ENCODE measurements at regions not wholly inside any gene's neighbourhood (a gene's known extent, or its start where the extent isn't known, plus 50 kb on each side); places are given as distances from the start of the nearest gene placed in this dataset.

DNA sequence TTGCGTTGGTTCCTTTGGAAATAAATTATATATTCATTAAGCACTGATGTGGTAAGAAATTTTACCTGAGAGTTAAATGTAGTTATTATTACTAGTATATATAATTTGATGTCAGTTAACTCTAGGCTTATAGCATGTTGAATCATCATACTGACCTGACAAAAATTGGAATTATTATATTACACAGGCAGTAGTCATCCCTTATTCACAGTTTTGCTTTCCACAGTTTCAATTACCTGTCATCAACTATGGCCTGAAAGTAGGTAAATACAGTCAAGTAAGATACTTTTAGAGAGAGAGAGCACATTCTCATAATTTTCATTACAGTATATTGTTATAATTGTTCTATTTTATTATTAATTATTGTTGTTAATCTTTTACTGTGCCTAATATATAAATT is 1074.7 kb downstream of the CDH11 start:
- DNase-seq (ENCODE audit: low spot score): no peak

- no peak for DNase-seq (ENCODE audit: low spot score)
Measured at GRCh38 chr16:64035337-64035736, 1086.5 kb downstream of the CDH11 start.

DNA sequence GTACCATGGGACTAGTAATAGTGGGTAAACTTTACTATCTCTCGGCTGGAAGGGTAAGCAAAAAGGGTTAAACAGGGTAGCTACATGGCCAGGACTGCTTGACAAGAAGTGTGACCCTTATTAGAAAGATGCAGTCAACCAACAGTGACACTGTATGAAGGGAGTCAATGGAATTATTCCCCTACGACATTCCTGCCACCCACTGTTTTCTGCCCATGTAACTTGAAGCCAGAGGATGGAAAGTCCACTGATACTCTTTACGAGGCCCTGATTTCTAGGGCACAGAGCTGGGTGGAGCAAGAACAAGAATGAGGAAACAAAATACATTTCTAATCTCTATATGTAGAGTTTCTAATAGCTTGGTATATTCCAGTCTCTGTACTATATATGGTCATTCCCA is 1102.5 kb downstream of the CDH11 start:
- no peak for DNase-seq (ENCODE audit: low spot score)

DNA sequence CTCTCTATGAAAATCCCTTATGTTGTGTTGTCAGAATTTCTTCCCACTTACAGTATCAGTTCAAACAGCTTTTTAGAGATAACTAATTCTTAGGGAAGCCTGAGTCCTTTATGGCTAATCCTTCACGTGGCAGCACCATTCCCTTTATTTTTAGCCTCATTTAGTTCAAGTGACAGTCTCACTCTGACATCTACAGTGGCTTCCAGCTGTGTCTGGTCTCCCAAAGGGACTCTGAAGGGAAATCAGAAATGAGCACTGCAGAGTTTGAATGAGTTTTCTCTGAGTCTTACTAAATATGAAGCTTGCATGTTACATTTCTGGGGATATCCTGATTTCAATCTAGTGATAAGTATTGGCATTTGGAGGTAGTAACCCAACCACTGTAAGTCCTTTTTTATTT is 1104.1 kb downstream of the CDH11 start:
- DNase-seq (ENCODE audit: low spot score): no peak

DNA sequence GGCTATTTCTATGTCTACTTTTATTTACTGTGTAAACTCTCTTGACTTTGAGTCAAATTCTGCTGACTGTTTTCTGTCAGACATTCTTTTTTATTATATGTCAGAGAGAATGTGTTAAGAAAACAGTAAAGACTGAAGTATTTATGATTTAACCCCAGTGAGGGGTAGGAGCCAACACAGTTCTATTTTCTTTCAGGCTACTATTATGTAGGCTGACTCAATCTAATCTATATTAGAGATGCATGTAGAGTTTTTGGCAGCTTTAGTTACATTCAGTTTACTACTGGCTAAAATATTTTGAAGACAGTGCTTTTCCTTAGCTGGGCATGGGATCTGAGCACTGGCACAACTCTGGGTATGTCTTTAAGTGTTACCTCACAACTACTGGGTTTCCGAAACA is 1108.0 kb downstream of the CDH11 start:
- DNase-seq (ENCODE audit: low spot score): no peak

DNA sequence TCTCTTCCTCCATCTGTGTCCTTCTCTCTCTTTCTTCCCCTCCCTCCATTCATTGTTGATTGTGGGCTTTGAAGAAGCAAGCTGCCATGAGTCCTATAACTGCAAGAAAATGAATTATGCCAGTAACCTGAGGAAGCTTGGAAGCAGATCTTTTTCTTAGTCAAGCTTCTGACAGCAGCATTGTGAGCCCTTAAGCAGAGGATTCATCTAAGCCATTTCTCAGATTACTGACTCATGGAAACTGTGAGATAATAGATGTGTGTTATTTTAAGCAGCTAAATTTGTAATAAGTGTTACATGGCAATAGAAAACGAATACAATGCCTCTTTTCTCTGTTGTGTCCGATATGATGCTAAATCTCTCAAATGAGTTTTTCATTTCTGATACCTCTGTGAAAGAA is 1109.7 kb downstream of the CDH11 start:
- no peak for DNase-seq (ENCODE audit: low spot score)

DNA sequence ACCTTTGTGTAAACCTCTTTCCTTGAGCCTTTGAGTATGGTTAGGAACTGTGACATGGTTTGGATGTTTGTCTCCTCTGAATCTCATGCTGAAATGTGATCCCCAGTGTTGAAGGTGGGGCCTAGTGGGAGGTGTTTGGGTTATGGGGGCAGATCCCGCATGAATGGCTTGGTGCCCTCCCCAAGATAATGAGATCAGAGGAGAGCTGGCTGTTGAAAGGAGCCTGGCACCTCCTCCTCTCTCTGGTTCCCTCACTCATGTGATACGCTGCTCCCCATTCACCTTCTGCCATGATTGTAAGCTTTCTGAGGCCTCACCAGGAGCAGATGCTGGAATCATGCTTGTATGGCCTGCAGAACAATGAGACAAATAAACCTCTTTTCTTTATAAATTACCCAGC is 1110.2 kb downstream of the CDH11 start:
- no peak for DNase-seq (ENCODE audit: low spot score)

- no peak for DNase-seq (ENCODE audit: low spot score)
Measured at GRCh38 chr16:64008131-64008530, 1113.7 kb downstream of the CDH11 start.

DNA sequence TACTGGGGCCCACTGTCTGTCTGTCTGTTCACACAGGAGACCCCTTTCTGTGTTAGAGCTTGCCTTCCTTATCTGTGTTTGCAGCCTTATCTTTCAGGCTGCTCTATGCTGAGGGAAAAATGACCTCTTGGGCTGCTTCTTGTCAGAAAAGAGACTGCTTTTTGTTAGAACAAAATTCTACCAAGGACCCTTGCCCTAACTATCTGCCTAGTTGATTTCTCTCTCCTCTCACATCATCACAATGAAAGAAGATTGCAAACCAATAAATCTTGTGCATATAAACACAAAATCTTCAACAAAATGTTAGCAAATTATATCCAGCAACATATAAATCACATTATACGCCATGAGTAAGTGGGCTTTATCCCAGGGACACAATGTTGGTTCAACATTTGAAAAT is 1117.7 kb downstream of the CDH11 start:
- DNase-seq (ENCODE audit: low spot score): no peak

- no peak for DNase-seq (ENCODE audit: low spot score)
Measured at GRCh38 chr16:63995025-63995424, 1126.8 kb downstream of the CDH11 start.

GRCh38 chr16:63983401-63983800 is 1138.5 kb downstream of the CDH11 start:
- DNase-seq (ENCODE audit: low spot score): no peak

DNA sequence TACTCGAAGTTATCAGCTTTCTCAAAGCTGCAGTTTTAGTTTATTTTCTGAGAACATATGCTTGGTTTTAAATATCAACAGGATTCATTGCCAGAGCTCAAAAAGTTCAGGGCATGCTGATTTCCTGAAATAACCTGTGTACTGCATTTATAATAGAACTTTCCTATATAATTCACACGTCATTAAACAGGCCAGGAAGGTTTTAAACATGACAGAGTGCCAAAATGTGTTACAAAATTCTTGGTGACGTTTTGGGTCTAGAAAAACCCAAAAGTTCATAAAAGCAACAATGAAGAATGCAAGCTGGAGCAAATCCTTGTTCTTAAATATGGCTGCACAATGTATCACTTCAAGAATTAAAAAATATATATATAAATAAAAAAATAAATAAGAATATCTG is 1139.1 kb downstream of the CDH11 start:
- no peak for DNase-seq (ENCODE audit: low spot score)

DNA sequence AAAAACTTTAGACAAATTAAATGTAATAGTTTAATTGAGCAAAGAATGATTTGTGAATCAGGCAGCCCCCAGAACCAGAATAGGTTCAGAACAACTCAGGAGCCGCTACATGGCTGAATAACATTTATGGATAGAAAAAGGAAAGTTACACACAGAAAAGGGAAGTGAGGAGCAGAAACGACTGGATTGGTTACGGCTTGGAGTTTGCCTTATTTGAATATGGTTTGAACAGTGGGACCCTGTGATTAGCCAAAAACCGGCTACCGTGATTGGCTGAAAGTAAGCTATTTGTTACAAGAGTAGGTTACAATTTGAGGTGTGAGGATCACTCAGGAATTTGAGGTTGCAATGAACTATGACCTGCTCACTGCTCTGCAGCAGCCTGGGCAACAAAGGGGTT is 1139.8 kb downstream of the CDH11 start:
- DNase-seq (ENCODE audit: low spot score): no peak

DNA sequence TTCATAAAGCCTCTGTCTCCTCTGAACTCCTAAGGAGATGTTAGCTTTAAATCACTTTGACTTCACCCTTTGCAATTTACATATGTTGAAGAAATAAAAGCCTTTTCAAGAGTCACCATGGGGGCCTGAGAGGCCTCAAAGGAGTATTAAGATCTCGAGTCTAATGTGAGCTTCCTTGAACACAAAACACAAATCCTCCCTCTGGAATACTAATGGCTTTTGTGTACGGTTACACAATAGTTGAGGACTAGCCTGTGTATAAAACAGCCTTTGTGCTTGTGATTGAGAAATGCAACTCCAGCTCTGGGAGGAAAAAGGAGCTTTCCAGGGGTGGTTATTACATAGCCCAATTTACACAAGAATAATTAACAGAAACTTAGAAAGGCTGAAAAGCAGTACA is 1140.2 kb downstream of the CDH11 start:
- DNase-seq (ENCODE audit: low spot score): no peak

DNA sequence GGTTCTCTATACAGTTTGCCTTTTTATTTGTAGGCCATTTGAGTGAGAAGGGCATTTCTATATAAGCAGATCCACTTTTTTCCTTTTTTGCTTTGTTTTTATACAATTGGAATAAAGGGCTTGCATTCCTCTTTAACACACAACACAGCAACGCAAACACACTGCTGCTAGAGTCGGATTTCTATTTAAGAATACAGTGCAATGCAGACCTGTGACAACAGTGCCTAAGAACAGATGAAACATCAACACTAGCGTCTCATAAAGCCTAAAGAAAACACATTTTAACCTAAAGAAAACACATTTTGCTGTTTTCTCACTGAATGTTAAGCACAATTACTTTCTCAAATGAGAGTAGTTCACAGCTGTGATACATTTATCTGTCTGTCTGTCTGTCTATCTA is 1141.1 kb downstream of the CDH11 start:
- no peak for DNase-seq (ENCODE audit: low spot score)

- DNase-seq (ENCODE audit: low spot score): no peak
Measured at GRCh38 chr16:63978240-63978639, 1143.6 kb downstream of the CDH11 start.

- DNase-seq (ENCODE audit: low spot score): no peak
Measured at GRCh38 chr16:63976345-63976744, 1145.5 kb downstream of the CDH11 start.

- no peak for DNase-seq (ENCODE audit: low spot score)
Measured at GRCh38 chr16:63975669-63976068, 1146.2 kb downstream of the CDH11 start.

GRCh38 chr16:63967966-63968365 is 1153.9 kb downstream of the CDH11 start:
- DNase-seq (ENCODE audit: low spot score): no peak

GRCh38 chr16:63960321-63960720 is 1161.5 kb downstream of the CDH11 start:
- no peak for DNase-seq (ENCODE audit: low spot score)

GRCh38 chr16:63947022-63947421 is 1174.8 kb downstream of the CDH11 start:
- no peak for DNase-seq (ENCODE audit: low spot score)

GRCh38 chr16:63945806-63946205 is 1176.1 kb downstream of the CDH11 start:
- DNase-seq (ENCODE audit: low spot score): no peak

GRCh38 chr16:63943566-63943965 is 1178.3 kb downstream of the CDH11 start:
- DNase-seq (ENCODE audit: low spot score): no peak

DNA sequence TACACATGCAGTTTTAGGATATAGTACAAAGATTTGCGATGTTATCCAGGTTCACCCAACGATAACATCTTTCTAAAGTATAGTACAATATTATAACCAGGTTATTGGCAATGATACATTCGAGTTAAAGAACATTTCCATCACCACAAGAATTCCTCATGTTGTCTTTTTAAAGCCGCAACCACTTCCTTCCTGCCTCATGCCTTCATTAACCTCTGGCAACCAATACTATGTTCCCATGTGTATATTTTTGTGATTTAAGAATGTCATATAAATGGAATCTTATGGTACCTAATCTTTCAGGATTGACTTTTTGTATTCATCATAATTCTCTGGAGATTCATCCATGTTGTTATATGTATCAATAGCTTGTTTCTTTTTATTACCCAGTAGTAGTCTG is 1183.2 kb downstream of the CDH11 start:
- no peak for DNase-seq (ENCODE audit: low spot score)

GRCh38 chr16:63933841-63934240 is 1188.0 kb downstream of the CDH11 start:
- no peak for DNase-seq (ENCODE audit: low spot score)
